Stomach smooth muscle (tissue), 2 donors: ENCODE measurements at regions not wholly inside any gene's neighbourhood (a gene's known extent, or its start where the extent isn't known, plus 50 kb on each side); places are given as distances from the start of the nearest gene placed in this dataset.

Source experiments
- H3K27ac ChIP-seq: one replicate; pipeline ENCODE4 v1.7.0; 2013; ENCODE audit warnings: mild to moderate bottlenecking, low read length, inconsistent platforms
- H3K27me3 ChIP-seq, 2 donors: one replicate each; pipeline ENCODE4 v1.7.0; 2013; ENCODE audit warnings: low read length in 2 of 2; ENCODE audit not compliant: insufficient read depth in 2 of 2, control insufficient read depth in 1 of 2
- H3K36me3 ChIP-seq, 2 donors: one replicate each; pipeline ENCODE4 v1.7.0; 2013; ENCODE audit warnings: low read length in 2 of 2; ENCODE audit not compliant: control insufficient read depth in 2 of 2, insufficient read depth in 2 of 2
- H3K4me1 ChIP-seq: one replicate; pipeline ENCODE4 v1.7.0; 2013; ENCODE audit warnings: low read length; ENCODE audit not compliant: control insufficient read depth, insufficient read depth
- H3K4me3 ChIP-seq, 2 donors: one replicate each; pipeline ENCODE4 v1.7.0; 2013; ENCODE audit warnings: low read length in 2 of 2
- H3K9ac ChIP-seq, 2 donors: one replicate each; pipeline ENCODE4 v1.7.0; 2013; ENCODE audit warnings: low read length in 2 of 2, mild to moderate bottlenecking in 1 of 2
- H3K9me3 ChIP-seq, 2 donors: one replicate each; pipeline ENCODE4 v1.7.0; 2013; ENCODE audit warnings: low read length in 2 of 2; ENCODE audit not compliant: control insufficient read depth in 2 of 2
- donor health status: healthy.
- donor health status: Pancreatic carcinoma.

DNA sequence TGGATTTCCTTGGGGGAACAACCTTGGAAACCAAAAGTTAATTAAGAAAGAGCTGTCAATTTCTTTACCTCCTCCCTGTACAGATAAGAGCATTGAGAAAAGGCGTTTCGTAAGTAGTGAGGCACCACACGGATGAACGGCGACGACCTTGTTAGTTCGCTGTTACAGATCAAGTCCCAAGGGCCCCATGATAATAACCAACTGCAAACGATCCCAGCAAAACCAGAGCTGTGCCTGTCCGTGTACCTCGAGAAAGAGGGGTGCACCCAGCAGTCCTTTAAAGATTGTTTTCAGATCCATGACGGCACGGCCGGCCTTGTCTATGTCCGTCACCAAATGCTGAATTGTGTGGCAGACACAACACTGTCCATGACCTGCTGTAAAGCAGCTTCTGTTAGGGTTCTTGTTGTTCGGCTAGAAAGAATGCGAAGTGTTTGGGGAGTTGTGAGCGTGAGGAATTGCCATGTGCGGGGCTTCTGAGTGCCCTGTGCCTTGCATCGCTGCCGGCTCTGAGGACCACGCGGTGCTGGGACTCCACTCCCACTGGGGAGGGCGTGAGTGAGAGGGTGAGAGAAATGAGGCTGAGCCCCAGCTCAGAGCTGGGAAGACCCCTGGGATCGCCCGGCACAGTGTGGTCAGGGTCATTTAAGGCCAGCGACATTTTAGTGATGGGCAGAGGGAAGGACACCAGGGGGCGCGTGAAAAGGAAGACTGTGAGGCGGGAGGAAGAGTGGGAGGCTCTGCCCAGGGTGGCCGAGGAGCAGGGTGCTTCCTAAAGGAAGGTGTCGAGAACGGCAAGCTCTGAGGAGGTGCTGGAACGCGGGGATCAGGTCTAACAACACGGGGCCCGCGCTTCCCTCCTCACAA lies 136.8 kb upstream of the RPS6KA2 start:
- Histone ChIP-seq H3K9ac (no peak overlapping the region), H3K9me3 (no peaks in the 10 kb centered on the region), H3K4me3 (no peak overlapping the region), H3K36me3 (no peaks in the 10 kb centered on the region), H3K27ac (no peak overlapping the region), H3K4me1 (no peaks in the 10 kb centered on the region), H3K27me3 (no peaks in the 10 kb centered on the region)

DNA sequence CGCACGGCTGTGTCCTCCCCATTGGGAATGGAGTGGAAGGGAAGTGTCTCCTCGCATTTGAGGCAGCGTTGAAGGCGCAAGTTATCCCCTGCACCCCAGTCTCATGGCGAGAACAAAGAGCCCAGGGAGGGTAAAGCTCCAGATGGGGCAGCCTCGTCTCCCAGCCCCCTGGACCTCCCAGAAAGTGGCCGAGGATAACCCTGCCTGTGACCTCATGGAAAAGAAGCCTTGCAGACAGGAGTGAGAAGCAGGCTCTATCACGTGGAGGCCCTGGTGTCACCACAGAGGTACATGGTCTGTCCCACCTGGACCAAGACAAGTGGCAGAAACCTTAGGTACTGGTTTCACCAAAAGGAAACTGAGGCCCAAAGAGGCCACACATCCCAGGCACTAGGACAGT lies 134.8 kb upstream of the RPS6KA2 start:
- H3K36me3 ChIP-seq: no peaks in the 10 kb centered on the region
- H3K9me3 ChIP-seq: no peaks in the 10 kb centered on the region
- no peak overlapping the region for H3K27ac ChIP-seq
- H3K4me1 ChIP-seq: no peaks in the 10 kb centered on the region
- H3K9ac ChIP-seq: no peak overlapping the region
- no peaks in the 10 kb centered on the region for H3K27me3 ChIP-seq
- H3K4me3 ChIP-seq: no peak overlapping the region

DNA sequence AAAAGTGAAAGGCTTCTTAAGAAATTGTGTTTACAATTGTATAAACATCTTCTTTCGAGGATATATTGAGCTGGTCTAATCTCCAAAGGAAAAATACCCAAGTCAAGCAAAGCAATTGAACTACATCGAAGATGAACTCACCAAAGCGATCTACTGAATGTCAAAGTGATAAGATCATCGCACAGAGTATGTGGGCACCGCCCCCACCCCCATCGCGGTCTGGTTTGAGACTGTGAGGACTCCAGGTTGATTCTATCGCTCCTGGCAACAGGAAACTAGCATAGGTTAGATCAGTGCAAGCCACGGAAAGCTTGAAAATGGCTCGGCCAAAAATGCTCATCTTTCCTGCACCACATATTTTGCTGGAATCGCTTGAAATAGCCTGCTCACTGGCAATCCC lies 133.2 kb upstream of the RPS6KA2 start:
- H3K36me3 ChIP-seq: no peaks in the 10 kb centered on the region
- H3K9ac ChIP-seq: no peak overlapping the region
- no peak overlapping the region for H3K27ac ChIP-seq
- peaks cover 0 to 2% of the 10 kb centered on the region in 2 donors for H3K27me3 ChIP-seq
- no peaks in the 10 kb centered on the region for H3K4me1 ChIP-seq
- no peak overlapping the region for H3K4me3 ChIP-seq
- H3K9me3 ChIP-seq: no peaks in the 10 kb centered on the region

DNA sequence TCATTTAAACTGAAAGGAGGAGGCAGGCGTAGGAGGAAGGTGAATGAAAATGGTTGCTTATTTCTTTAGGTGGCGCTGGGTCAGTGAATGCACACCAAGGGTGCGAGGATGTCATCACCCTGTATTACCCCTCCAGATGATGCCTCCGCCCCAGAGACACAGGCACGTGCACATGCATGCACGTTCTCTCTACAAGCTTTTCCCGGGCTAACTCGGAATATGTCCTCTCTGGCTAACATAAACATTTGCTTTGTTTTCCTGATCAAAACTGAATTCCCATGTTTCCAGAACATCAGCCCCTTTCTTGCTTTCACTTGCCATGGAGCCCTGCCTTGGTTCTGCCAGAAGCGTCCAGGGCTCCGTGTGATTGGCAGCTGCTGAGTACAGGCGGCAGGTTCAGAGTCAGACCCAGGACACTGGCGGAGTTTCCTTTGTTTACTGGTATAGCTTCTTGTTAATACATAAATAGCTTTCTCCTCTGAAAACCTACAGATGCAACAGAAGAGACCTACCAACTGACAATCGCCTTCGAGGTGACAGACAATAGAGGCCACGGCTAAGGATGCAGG lies 131.2 kb upstream of the RPS6KA2 start:
- Histone ChIP-seq H3K4me1 (no peaks in the 10 kb centered on the region), H3K27ac (no peak overlapping the region), H3K27me3 (peaks cover 0 to 2% of the 10 kb centered on the region in 2 donors), H3K36me3 (no peaks in the 10 kb centered on the region), H3K9me3 (no peaks in the 10 kb centered on the region), H3K9ac (no peak overlapping the region), H3K4me3 (no peak overlapping the region)

DNA sequence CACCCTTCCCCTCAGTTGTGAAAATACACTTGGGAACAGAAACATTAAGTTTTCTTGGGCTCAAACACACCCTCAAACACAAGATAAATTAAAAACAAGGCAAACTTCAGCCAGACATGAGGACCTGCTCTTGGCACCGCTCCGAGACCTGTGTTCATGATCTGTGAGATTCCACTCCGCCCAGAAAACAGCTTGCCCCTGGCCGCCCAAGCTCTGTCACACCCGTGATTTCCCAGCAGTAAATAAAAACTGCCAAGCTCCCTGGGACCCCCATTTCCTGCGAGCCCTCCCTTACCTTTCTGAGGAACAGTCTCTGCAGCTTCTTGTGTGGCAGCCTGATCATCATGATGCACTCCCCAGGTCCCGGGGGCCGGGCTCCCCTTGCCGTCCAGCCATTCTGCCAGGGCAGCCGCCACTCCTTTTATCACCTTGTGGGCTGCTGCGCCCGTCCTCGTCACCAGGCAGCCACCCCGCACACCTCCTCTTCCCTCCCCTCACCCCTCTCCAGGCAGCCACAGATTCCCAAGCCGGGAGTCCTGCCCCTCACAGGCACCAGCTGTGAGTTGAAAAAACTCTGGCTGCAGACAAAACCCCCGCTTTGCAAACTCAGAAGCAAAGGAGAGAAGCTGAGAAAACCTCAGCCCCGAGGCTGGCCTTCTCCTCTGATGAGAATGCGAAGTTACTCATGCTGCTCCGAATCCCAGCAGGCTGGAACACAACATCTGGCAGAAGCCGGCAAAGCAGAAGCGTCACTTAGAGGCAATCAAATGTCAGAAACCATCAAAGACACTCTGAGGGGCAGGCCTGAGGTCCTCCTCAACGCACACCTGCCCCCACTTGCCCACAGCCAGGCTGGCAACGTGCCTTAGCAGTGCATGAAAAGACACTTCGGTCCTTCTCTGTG lies 130.4 kb upstream of the RPS6KA2 start:
- H3K36me3 ChIP-seq: no peaks in the 10 kb centered on the region
- no peaks in the 10 kb centered on the region for H3K9me3 ChIP-seq
- H3K9ac ChIP-seq: no peak overlapping the region
- H3K4me3 ChIP-seq: peak overlapping the region in 1 of 2 donors; percentile 8
- no peak overlapping the region for H3K27ac ChIP-seq
- peaks cover 0 to 2% of the 10 kb centered on the region in 2 donors for H3K27me3 ChIP-seq
- no peaks in the 10 kb centered on the region for H3K4me1 ChIP-seq

DNA sequence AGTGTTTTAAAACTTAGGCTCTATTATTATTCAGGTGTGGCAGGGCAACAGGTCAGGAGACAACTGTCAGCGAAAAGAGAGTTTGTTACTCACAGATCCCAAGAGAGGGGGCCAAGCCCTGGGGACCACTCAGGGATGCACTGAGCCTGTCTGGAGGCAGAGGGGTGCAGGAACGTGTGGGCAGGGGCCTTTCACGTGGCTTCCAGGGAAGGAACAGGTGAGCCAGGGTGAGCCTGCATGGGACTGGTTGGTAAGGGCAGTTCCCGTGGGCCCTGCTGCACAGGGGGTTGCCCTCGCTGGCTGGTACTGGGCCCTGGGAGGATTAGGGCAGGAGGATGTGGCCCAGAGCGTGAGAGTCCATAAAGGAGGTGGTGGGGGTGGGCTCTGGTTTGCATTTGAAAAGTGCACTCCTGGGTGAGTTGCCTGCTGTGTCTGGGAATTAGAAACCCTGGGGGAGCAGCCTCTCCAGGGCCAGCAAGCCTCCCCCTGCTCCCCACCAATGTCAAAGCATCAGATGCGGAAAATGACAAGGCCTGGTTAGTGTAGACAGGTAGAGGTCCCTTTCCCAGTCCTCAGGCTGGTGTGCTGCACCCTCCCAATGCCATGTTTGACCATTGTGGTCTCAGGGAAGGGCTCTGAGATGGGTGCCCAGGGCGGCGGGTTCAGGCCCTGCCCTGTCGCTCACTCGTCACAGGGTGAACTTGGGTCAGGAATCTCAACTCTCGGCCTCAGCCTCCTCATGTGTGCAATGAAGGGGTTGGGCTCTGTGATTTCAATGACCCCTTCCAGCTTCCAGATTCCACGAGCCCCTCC lies 127.4 kb upstream of the RPS6KA2 start:
- Histone ChIP-seq H3K9me3 (no peaks in the 10 kb centered on the region), H3K4me3 (no peak overlapping the region), H3K4me1 (no peaks in the 10 kb centered on the region), H3K27ac (no peak overlapping the region), H3K36me3 (no peaks in the 10 kb centered on the region), H3K9ac (no peak overlapping the region), H3K27me3 (peaks cover 0 to 2% of the 10 kb centered on the region in 2 donors)

DNA sequence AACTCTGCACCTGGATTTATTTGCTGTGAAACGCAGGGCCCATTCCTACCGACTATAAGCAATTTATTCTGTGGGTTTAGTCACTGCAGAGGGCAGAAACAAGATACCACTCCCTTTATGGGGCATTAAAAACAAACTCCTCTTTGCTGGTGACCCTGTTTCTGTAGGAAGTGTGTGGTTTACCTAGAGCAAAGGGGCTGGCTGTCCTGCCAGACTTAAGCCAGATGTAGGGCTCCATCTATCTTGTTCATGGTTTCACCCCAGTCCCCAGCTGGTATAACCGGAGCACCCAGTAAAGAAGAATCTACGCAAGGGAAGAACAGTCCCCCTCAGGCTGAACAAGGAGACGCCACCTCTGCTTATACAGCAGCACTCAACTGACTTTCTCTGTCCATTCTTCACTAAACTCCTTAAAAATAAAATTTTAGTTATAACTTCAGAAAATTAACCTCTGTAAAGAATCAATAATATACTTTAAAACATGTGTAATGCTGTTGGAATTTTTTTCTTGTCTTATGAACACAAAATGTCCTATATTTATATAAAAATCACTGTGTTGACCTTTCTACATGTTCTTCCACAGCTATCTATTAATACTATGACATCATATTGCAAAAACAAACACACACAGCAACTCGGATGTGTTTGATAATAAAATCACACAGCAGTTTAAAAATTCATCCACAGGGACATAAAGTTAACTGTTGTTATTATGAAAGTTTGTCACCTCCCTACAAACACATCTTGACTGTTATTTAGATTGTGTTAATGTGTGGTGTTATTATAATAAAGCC lies 126.1 kb upstream of the RPS6KA2 start:
- Histone ChIP-seq H3K4me3 (no peak overlapping the region), H3K9me3 (no peaks in the 10 kb centered on the region), H3K36me3 (no peaks in the 10 kb centered on the region), H3K27ac (no peak overlapping the region), H3K27me3 (peaks cover 0 to 2% of the 10 kb centered on the region in 2 donors), H3K9ac (no peak overlapping the region), H3K4me1 (no peaks in the 10 kb centered on the region)

DNA sequence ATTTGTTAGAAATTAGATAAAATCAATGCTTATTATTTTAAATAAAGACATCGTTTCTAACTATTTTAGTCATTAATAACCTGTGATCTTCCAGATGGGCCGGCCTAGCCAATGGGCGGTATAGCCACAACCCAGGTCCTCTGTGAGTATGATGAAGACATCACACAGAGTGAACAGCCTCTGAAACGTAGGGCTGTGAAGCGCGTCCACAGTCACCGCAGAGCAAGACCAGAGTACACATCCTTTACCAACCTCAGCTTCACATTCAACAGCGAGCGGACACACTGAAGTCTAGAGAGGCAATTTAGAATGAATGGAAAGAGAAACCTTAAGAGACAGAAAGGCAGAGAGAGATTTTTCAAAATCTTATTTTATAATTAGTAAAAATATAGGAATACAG lies 125.0 kb upstream of the RPS6KA2 start:
- Histone ChIP-seq H3K9me3 (no peaks in the 10 kb centered on the region), H3K4me1 (no peaks in the 10 kb centered on the region), H3K4me3 (no peak overlapping the region), H3K36me3 (no peaks in the 10 kb centered on the region), H3K27me3 (peaks cover 0 to 2% of the 10 kb centered on the region in 2 donors), H3K9ac (no peak overlapping the region), H3K27ac (no peak overlapping the region)

DNA sequence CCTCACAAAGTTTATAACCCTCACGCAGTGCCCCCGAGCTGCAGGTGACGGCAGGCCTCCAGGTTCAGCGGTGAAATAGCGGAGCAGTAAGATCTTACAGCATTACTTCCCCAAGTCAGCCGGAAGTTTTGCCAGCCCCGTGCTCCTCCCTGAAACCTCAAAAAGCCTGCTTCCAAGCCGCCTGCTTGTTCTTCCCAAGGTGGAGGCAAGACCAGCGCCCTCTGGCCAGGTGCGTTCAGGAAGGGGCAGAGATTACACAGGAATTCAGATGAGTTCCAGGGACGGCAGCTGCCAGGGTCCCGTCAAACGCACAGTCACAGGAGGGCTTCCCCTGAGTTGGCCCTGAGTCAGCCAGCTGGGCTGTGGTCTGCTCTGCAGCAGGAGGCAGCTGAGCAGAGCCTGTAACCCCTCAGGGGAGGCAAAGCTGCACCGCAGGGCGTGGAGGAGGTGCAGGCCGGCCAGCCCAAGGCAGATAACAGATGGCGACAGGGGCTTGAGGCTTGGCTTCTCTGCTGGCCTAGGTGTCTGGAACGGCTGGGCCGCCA lies 124.1 kb upstream of the RPS6KA2 start:
- no peak overlapping the region for H3K27ac ChIP-seq
- no peak overlapping the region for H3K9ac ChIP-seq
- no peak overlapping the region for H3K4me3 ChIP-seq
- peaks cover 0 to 2% of the 10 kb centered on the region in 2 donors for H3K27me3 ChIP-seq
- peaks cover under 1% of the 10 kb centered on the region for H3K4me1 ChIP-seq
- no peaks in the 10 kb centered on the region for H3K9me3 ChIP-seq
- H3K36me3 ChIP-seq: no peaks in the 10 kb centered on the region
